GM10248 (cell line): ENCODE measurements at regions not wholly inside any gene's neighbourhood (a gene's known extent, or its start where the extent isn't known, plus 50 kb on each side); places are given as distances from the start of the nearest gene placed in this dataset.

Experiments
- CTCF ChIA-PET: fragments of 300-600 bp; sonication (Branson Sonifier 250); formaldehyde crosslinking; extraction: SDS; loops from one replicate; lab custom pipeline; 2021; ENCODE audit warnings: antibody characterized with exemption; lab: Yijun Ruan, JAX
- POLR2A ChIA-PET: fragments of 350-650 bp; sonication (Branson Sonifier 250); formaldehyde crosslinking; extraction: SDS; loops from one replicate; lab custom pipeline; 2020; ENCODE audit warnings: antibody characterized with exemption; lab: Yijun Ruan, JAX
- DNase-seq: peaks from one replicate; pipeline ENCODE4 v3.0.0; 2012; ENCODE audit errors: extremely low spot score
- CTCF ChIP-seq: IDR thresholded peaks from 2 replicates; pipeline ENCODE4 v1.5.1; 2012; ENCODE audit warnings: mild to moderate bottlenecking, low read depth; ENCODE audit errors: extremely low read depth, missing control alignments, control extremely low read depth

GRCh38 chr12:69070319-69071090, 137.5 kb upstream of the CPM start:
- DNase-seq, result peak; percentile 59
- peak; percentile 83 for TF ChIP-seq CTCF
- CTCF ChIA-PET, result interaction anchor here (0.6 to 2.3 kb wide), 20 partner anchors 9 to 1030 kb away, joined by 3 to 13 read pairs (median 3); no protein-coding TSS in a partner anchor
- POLR2A ChIA-PET, result no interaction called here

- TF ChIP-seq CTCF, result no peak
- POLR2A ChIA-PET, result no interaction called here
- CTCF ChIA-PET, result interaction anchor here (0.8 to 1.4 kb wide), 4 partner anchors 10 to 198 kb away, joined by 3 to 4 read pairs (median 4); no protein-coding TSS in a partner anchor
- no peak for DNase-seq
Measured at GRCh38 chr12:69071091-69071370, 138.1 kb upstream of the CPM start.

GRCh38 chr12:69073035-69073434, 140.1 kb upstream of the CPM start:
- TF ChIP-seq CTCF, result no peak
- POLR2A ChIA-PET, result no interaction called here

GRCh38 chr12:69074556-69075349, 141.8 kb upstream of the CPM start:
- no peak for DNase-seq
- ChIA-PET CTCF (interaction anchor here (1.0 to 2.2 kb wide), 5 partner anchors 9 to 245 kb away, joined by 3 to 5 read pairs (median 4); no protein-coding TSS in a partner anchor), POLR2A (no interaction called here)
- no peak for TF ChIP-seq CTCF

More at GRCh38 chr12:69073035-69073434, 140.1 kb upstream of the CPM start:
- no peak for DNase-seq
- CTCF ChIA-PET, result no interaction called here

GRCh38 chr12:69083689-69084088, 150.7 kb upstream of the CPM start:
- ChIA-PET POLR2A (interaction anchor here (0.6 kb wide), 1 partner anchor 19 kb away, joined by 7 read pairs; no protein-coding TSS in a partner anchor), CTCF (interaction anchor here (1.1 to 1.6 kb wide), 2 partner anchors 9 to 14 kb away, joined by 3 to 5 read pairs; no protein-coding TSS in a partner anchor)
- DNase-seq, result no peak
- no peak for TF ChIP-seq CTCF

- no peak for TF ChIP-seq CTCF
- ChIA-PET CTCF (no interaction called here), POLR2A (no interaction called here)
- DNase-seq, result no peak
Measured at GRCh38 chr12:69084816-69085378, 151.9 kb upstream of the CPM start.
